Urinary bladder (tissue), 3 donors: ENCODE measurements at regions not wholly inside any gene's neighbourhood (a gene's known extent, or its start where the extent isn't known, plus 50 kb on each side); places are given as distances from the start of the nearest gene placed in this dataset.

Experiments used
- DNase-seq: peaks from one replicate; pipeline ENCODE4 v3.0.0-alpha.2; 2015; ENCODE audit errors: extremely low spot score
- H3K27ac ChIP-seq: one replicate; pipeline ENCODE4 v1.5.1; 2013; ENCODE audit warnings: low read depth, mild to moderate bottlenecking, moderate library complexity
- H3K36me3 ChIP-seq: one replicate; pipeline ENCODE4 v1.6.1; 2013; ENCODE audit warnings: mild to moderate bottlenecking, moderate library complexity; ENCODE audit not compliant: insufficient read depth
- H3K4me1 ChIP-seq: one replicate; pipeline ENCODE4 v1.6.1; 2013; ENCODE audit warnings: mild to moderate bottlenecking, moderate library complexity; ENCODE audit not compliant: insufficient read depth
- H3K4me3 ChIP-seq: one replicate; pipeline ENCODE4 v1.5.1; 2013; ENCODE audit warnings: low read depth, low read length
- WGBS: extraction: QIAGEN DNeasy Blood & Tissue Kit; methylation state at CpG from one replicate; pipeline ENCODE4 v1.1.7; 2013; 5-methylcytosine and 5-hydroxymethylcytosine counted together
- donor health status: healthy with polysubstance abuse.
- donor health status: healthy.

GRCh38 chr17:15129986-15130385, 135.1 kb downstream of the PMP22 start:
- no peaks in the 10 kb centered on the region for H3K36me3 ChIP-seq
- WGBS = 27% methylated on average over 3 of the region's 3 CpGs
- no peak overlapping the region for H3K4me3 ChIP-seq
- no peak for DNase-seq
- H3K27ac ChIP-seq = no peak overlapping the region
- no peaks in the 10 kb centered on the region for H3K4me1 ChIP-seq

DNA sequence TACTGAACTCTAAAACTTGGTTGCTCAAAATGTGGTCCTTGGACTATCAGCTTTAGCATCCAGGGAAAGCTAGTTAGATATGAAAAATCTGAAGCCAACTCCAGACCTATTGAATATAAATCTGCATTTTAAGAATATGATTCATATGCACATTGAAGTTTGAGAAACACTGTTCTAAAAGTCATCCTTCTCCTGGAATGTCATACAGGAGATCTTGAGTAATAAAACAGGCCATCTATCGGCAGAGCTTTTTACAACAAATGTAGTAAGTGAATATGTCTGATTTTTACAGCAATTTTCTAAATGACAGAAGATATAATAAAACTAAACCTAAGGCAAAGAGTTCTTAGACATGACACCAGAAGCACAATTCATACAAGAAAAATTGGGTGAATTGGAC, 140.4 kb downstream of the PMP22 start:
- 49% methylated on average over 1 of the region's 1 CpG for WGBS
- no peak for DNase-seq
- Histone ChIP-seq H3K27ac (no peak overlapping the region), H3K4me1 (no peaks in the 10 kb centered on the region), H3K36me3 (no peaks in the 10 kb centered on the region), H3K4me3 (no peak overlapping the region)

DNA sequence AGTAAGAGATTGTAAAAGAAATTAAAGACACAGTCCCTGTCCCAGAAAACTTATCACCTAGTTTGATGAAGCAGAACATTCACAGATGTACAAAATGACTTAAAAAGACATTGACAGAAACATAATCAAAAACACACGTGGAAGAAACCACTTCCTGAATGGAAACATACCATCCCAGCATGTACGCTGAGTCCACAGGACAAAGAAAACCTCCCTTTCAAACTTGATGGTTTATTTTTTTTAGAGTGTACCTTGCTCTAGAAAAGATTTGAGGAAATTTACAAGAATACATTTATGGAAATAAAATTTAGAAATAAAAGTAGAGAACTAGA, 140.9 kb downstream of the PMP22 start:
- no peaks in the 10 kb centered on the region for H3K36me3 ChIP-seq
- DNase-seq = no peak
- H3K27ac ChIP-seq = no peak overlapping the region
- H3K4me3 ChIP-seq = no peak overlapping the region
- no peaks in the 10 kb centered on the region for H3K4me1 ChIP-seq
- WGBS = 50% methylated on average over 2 of the region's 2 CpGs

GRCh38 chr17:15123593-15124263, 141.4 kb downstream of the PMP22 start:
- Histone ChIP-seq H3K27ac (no peak overlapping the region), H3K4me1 (no peaks in the 10 kb centered on the region), H3K36me3 (no peaks in the 10 kb centered on the region), H3K4me3 (no peak overlapping the region)
- DNase-seq = no peak
- 62% methylated on average over 5 of the region's 5 CpGs for WGBS

GRCh38 chr17:15122857-15123256, 142.3 kb downstream of the PMP22 start:
- no peak for DNase-seq
- H3K27ac ChIP-seq = no peak overlapping the region
- 54% methylated on average over 4 of the region's 4 CpGs for WGBS

DNA sequence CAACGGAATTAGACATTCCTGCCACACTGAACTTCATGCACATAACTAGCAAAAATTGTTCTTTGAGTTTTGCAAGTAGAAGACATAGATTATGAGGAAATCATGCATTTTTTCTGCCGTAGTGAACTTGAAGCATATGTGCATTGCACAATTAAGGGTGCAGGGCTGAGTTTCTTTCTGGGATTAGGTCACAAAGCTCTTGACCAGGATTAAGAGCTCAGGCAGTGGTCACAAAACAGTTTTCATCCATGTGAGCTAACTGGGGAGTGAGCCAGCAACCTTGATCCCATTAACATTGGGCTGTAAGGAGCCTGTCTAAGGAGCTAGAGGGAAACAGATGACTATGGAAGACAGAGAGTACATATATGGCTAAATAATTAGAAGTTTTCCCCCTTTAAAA, 143.7 kb downstream of the PMP22 start:
- WGBS = 62% methylated on average over 2 of the region's 2 CpGs
- Histone ChIP-seq H3K36me3 (no peaks in the 10 kb centered on the region), H3K27ac (no peak overlapping the region), H3K4me1 (no peaks in the 10 kb centered on the region), H3K4me3 (no peak overlapping the region)
- DNase-seq = no peak

More at GRCh38 chr17:15122857-15123256, 142.3 kb downstream of the PMP22 start:
- no peak overlapping the region for H3K4me3 ChIP-seq
- no peaks in the 10 kb centered on the region for H3K4me1 ChIP-seq
- H3K36me3 ChIP-seq = no peaks in the 10 kb centered on the region

- no peaks in the 10 kb centered on the region for H3K36me3 ChIP-seq
- H3K4me1 ChIP-seq = no peaks in the 10 kb centered on the region
- no peak for DNase-seq
- H3K4me3 ChIP-seq = no peak overlapping the region
- H3K27ac ChIP-seq = no peak overlapping the region
- WGBS = 60% methylated on average over 3 of the region's 3 CpGs
These were observed 145.2 kb downstream of the PMP22 start for GRCh38 chr17:15119968-15120367.

- Histone ChIP-seq H3K27ac (no peak overlapping the region), H3K4me1 (no peaks in the 10 kb centered on the region), H3K36me3 (no peaks in the 10 kb centered on the region), H3K4me3 (no peak overlapping the region)
- WGBS = 74% methylated on average over 2 of the region's 2 CpGs
- DNase-seq = no peak
These were observed 147.9 kb downstream of the PMP22 start for GRCh38 chr17:15117239-15117638.

GRCh38 chr17:15112846-15113617, 152.1 kb downstream of the PMP22 start:
- Histone ChIP-seq H3K4me1 (no peaks in the 10 kb centered on the region), H3K4me3 (no peak overlapping the region), H3K27ac (no peak overlapping the region), H3K36me3 (no peaks in the 10 kb centered on the region)
- no peak for DNase-seq
- 25% methylated on average over 13 of the region's 13 CpGs for WGBS

- H3K36me3 ChIP-seq = no peaks in the 10 kb centered on the region
- no peak overlapping the region for H3K27ac ChIP-seq
- no peak overlapping the region for H3K4me3 ChIP-seq
- DNase-seq = no peak
- WGBS = 69% methylated on average over 3 of the region's 3 CpGs
- no peaks in the 10 kb centered on the region for H3K4me1 ChIP-seq
These were observed 155.5 kb downstream of the PMP22 start for GRCh38 chr17:15109608-15110007.

DNA sequence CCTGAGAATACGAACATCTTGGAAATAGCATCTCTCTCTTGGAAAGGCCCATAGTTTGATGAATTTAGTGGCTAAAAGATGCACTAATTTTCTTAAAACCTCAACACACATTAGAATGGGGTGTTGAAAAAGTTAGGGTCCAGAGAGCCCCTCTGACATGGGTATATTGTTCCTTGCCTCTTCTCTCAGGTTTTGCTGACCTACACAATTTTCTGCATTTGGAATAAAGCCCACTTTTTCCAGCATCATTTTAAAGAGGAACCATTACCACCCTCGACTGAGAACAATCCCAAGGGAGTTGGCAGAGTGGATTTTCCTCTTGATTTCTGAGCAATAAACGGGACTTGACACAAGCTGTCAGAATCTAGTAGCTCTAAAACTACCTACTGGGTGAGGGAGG, 156.1 kb downstream of the PMP22 start:
- WGBS = 69% methylated on average over 3 of the region's 3 CpGs
- DNase-seq = no peak
- Histone ChIP-seq H3K4me1 (no peaks in the 10 kb centered on the region), H3K4me3 (no peak overlapping the region), H3K27ac (no peak overlapping the region), H3K36me3 (no peaks in the 10 kb centered on the region)

GRCh38 chr17:15106540-15106939, 158.6 kb downstream of the PMP22 start:
- WGBS = 52% methylated on average over 3 of the region's 3 CpGs
- no peaks in the 10 kb centered on the region for H3K4me1 ChIP-seq
- DNase-seq = no peak
- H3K36me3 ChIP-seq = no peaks in the 10 kb centered on the region
- H3K27ac ChIP-seq = no peak overlapping the region
- H3K4me3 ChIP-seq = no peak overlapping the region

- no peaks in the 10 kb centered on the region for H3K36me3 ChIP-seq
- H3K27ac ChIP-seq = no peak overlapping the region
- no peaks in the 10 kb centered on the region for H3K4me1 ChIP-seq
- no peak overlapping the region for H3K4me3 ChIP-seq
- WGBS = 95% methylated on average over 4 of the region's 4 CpGs
- no peak for DNase-seq
These were observed 161.3 kb downstream of the PMP22 start for GRCh38 chr17:15103785-15104184.

DNA sequence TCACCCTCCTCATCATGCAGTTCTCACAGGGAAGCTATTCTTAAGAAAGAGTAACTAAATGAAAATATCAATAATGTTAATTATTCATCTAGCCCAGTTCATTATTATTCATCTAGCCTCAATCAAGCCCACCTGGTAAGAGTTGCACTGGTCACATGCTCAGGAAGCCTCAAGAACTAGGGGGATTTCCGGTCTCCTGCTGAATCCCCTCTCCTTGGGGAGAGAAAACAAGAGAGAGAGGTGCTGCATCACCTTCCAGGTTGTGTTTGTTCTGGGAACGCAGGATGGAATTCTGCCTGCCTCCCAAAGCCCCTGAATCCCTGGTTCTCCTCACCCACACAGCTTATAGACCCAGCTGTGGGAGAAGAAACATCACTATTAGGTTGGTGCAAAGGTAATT, 164.0 kb downstream of the PMP22 start:
- 75% methylated on average over 2 of the region's 2 CpGs for WGBS
- Histone ChIP-seq H3K4me3 (no peak overlapping the region), H3K36me3 (no peaks in the 10 kb centered on the region), H3K4me1 (no peaks in the 10 kb centered on the region), H3K27ac (no peak overlapping the region)
- no peak for DNase-seq
